GM12878 (cell line): ENCODE measurements at regions not wholly inside any gene's neighbourhood (a gene's known extent, or its start where the extent isn't known, plus 50 kb on each side); places are given as distances from the start of the nearest gene placed in this dataset. TPM values are rescaled to one million over a fixed set of nuclear protein-coding genes. Genes with fewer than 3 reads are reported as not detected.

ENCODE experiments used
- small RNA-seq: library from RNA; depleted of rRNA; stranded (forward); fragments of <200 nt; gene quantifications from one replicate; pipeline ENCODE3, GENCODE V24; 2014

Small RNA genes in the stretch of these regions (small RNA-seq; reads per million reads assigned to genes)
- not detected for gene RN7SKP293
